NT2/D1 (cell line): ENCODE measurements at regions not wholly inside any gene's neighbourhood (a gene's known extent, or its start where the extent isn't known, plus 50 kb on each side); places are given as distances from the start of the nearest gene placed in this dataset.

Experiments used
- SUZ12 ChIP-seq: IDR thresholded peaks from 2 replicates; pipeline ENCODE4 v1.6.1; 2011; ENCODE audit not compliant: insufficient read length, insufficient read depth; ENCODE audit errors: extremely low read depth
- YY1 ChIP-seq: IDR thresholded peaks from 2 replicates; pipeline ENCODE4 v1.6.1; 2011; ENCODE audit not compliant: insufficient read length, insufficient read depth
- ZNF274 ChIP-seq: IDR thresholded peaks from 2 replicates; pipeline ENCODE4 v1.6.1; 2011; ENCODE audit warnings: mild to moderate bottlenecking, low read depth, low read length

GRCh38 chr12:130049666-130050065 lies 112.6 kb upstream of the FZD10 start:
- TF ChIP-seq YY1, result no peak
- TF ChIP-seq ZNF274, result no peak
- TF ChIP-seq SUZ12, result no peak
